ENCODE measurements at regions not wholly inside any gene's neighbourhood (a gene's known extent, or its start where the extent isn't known, plus 50 kb on each side); places are given as distances from the start of the nearest gene placed in this dataset.

GRCh38 chr14:66383771-66384170, 102.4 kb upstream of the CCDC196 start:
- TF ChIP-seq CTCF (IDR thresholded peaks at IDR 0.05) (no peak), EZH2phosphoT487 (IDR thresholded peaks at IDR 0.05) (no peak)

Measured in neural progenitor cell (in vitro differentiated cells).